ENCODE measurements at regions not wholly inside any gene's neighbourhood (a gene's known extent, or its start where the extent isn't known, plus 50 kb on each side); places are given as distances from the start of the nearest gene placed in this dataset.

DNA sequence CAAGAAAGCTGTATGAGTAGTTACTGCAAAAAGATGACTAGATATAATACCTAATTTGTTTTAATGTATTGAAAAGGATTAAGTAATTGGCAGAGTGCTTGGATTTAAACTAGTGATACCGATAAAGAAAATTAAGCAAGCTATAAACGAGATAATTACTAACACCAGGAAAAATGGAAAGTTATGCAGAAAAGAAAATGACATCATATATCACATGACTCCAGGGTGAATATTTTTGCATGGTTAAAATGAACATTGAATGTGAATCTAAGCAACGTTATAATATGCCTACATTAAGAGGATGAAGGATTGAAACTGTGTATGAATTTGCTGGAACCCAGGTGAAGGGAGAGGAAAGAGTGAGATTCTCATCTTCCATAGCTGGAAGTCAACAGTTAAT is 644.4 kb downstream of the ADGRL2 start:
- TF ChIP-seq, protein P1, sequence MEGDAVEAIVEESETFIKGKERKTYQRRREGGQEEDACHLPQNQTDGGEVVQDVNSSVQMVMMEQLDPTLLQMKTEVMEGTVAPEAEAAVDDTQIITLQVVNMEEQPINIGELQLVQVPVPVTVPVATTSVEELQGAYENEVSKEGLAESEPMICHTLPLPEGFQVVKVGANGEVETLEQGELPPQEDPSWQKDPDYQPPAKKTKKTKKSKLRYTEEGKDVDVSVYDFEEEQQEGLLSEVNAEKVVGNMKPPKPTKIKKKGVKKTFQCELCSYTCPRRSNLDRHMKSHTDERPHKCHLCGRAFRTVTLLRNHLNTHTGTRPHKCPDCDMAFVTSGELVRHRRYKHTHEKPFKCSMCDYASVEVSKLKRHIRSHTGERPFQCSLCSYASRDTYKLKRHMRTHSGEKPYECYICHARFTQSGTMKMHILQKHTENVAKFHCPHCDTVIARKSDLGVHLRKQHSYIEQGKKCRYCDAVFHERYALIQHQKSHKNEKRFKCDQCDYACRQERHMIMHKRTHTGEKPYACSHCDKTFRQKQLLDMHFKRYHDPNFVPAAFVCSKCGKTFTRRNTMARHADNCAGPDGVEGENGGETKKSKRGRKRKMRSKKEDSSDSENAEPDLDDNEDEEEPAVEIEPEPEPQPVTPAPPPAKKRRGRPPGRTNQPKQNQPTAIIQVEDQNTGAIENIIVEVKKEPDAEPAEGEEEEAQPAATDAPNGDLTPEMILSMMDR (IDR thresholded peaks at IDR 0.05): no peak
- TF ChIP-seq POLR2AphosphoS5 (IDR thresholded peaks at IDR 0.05): no peak
